Keratinocyte (primary cell): ENCODE measurements at regions not wholly inside any gene's neighbourhood (a gene's known extent, or its start where the extent isn't known, plus 50 kb on each side); places are given as distances from the start of the nearest gene placed in this dataset.

Experiments
- DNase-seq: peaks from one replicate; pipeline ENCODE4 v3.0.0-alpha.2; 2011; ENCODE audit warnings: low read depth, missing footprints, low spot score
- FAIRE-seq: peaks from 2 replicates; lab custom pipeline; 2011; peaks lifted over from hg19 to GRCh38; lab: Jason Lieb, UNC
- H2AFZ ChIP-seq: 2 replicates; pipeline ENCODE4 v1.6.0; 2012; ENCODE audit warnings: low read length, control low read depth, inconsistent platforms; ENCODE audit not compliant: control insufficient read depth
- H3K27ac ChIP-seq: 2 replicates; pipeline ENCODE4 v1.5.1; 2011; ENCODE audit warnings: low read length; ENCODE audit not compliant: control insufficient read depth, insufficient read depth
- H3K27me3 ChIP-seq: 3 replicates; pipeline ENCODE4 v1.6.0; 2011; ENCODE audit warnings: low read length; ENCODE audit not compliant: control insufficient read depth, insufficient read depth; ENCODE audit errors: extremely low read depth
- H3K36me3 ChIP-seq, 2 experiments: 2 replicates in 1 of 2; 3 replicates in 1 of 2; pipeline ENCODE4 v1.5.1; 2011; ENCODE audit warnings: low read length in 2 of 2, mild to moderate bottlenecking in 1 of 2; ENCODE audit not compliant: control insufficient read depth in 2 of 2, insufficient read depth in 2 of 2; ENCODE audit errors: extremely low read depth in 1 of 2
- H3K4me1 ChIP-seq: 3 replicates; pipeline ENCODE4 v1.5.1; 2011; ENCODE audit warnings: low read length; ENCODE audit not compliant: control insufficient read depth, insufficient read depth; ENCODE audit errors: extremely low read depth
- H3K4me2 ChIP-seq: 3 replicates; pipeline ENCODE4 v1.6.0; 2011; ENCODE audit warnings: low read depth, low read length; ENCODE audit not compliant: control insufficient read depth, insufficient read depth; ENCODE audit errors: extremely low read depth
- H3K4me3 ChIP-seq, 3 experiments: fragments of 200-600 bp in 1 of 3; sonication (generic) in 1 of 3; 2 replicates in 2 of 3; 3 replicates in 1 of 3; pipeline ENCODE4 v1.5.1; 2011 to 2016; ENCODE audit warnings: low read length in 3 of 3, mild to moderate bottlenecking in 3 of 3, control low read depth in 2 of 3, inconsistent platforms in 1 of 3, low read depth in 1 of 3, mixed read lengths in 1 of 3, mixed run types in 1 of 3, moderate library complexity in 1 of 3; ENCODE audit not compliant: control insufficient read depth in 2 of 3, insufficient read depth in 2 of 3; ENCODE audit errors: extremely low read depth in 1 of 3
- H3K79me2 ChIP-seq: 2 replicates; pipeline ENCODE4 v1.6.0; 2012; ENCODE audit warnings: low read length; ENCODE audit not compliant: control insufficient read depth, insufficient read depth
- H3K9ac ChIP-seq: 3 replicates; pipeline ENCODE4 v1.6.0; 2011; ENCODE audit warnings: low read length; ENCODE audit not compliant: control insufficient read depth, insufficient read depth; ENCODE audit errors: extremely low read depth
- H3K9me1 ChIP-seq: 3 replicates; pipeline ENCODE4 v1.6.0; 2011; ENCODE audit warnings: low read length; ENCODE audit not compliant: control insufficient read depth, insufficient read depth; ENCODE audit errors: extremely low read depth
- H3K9me3 ChIP-seq: 2 replicates; pipeline ENCODE4 v1.5.1; 2012; ENCODE audit warnings: low read depth, low read length; ENCODE audit not compliant: control insufficient read depth
- H4K20me1 ChIP-seq: 3 replicates; pipeline ENCODE4 v1.6.0; 2011; ENCODE audit warnings: low read length; ENCODE audit not compliant: control insufficient read depth, insufficient read depth; ENCODE audit errors: extremely low read depth
- CTCF ChIP-seq, 3 experiments: IDR thresholded peaks in 1 of 3; conservative IDR thresholded peaks in 1 of 3; optimal IDR thresholded peaks in 1 of 3; 2 replicates in 2 of 3; 3 replicates in 1 of 3; pipeline versions ENCODE3 to v1.5.1; 2011; ENCODE audit warnings: low read length in 3 of 3, mild to moderate bottlenecking in 3 of 3, moderate library complexity in 2 of 3, control low read depth in 1 of 3, inconsistent platforms in 1 of 3; ENCODE audit not compliant: insufficient read depth in 2 of 3; ENCODE audit errors: extremely low read depth in 1 of 3
- EZH2 ChIP-seq: IDR thresholded peaks from one replicate; pipeline ENCODE4 v1.6.1; 2012; ENCODE audit warnings: inconsistent platforms, mild to moderate bottlenecking, low read length, moderate library complexity
- dilution Hi-C: fragments of 300-500 bp; cut with MboI; formaldehyde crosslinking; loops from one replicate; pipeline ENCODE4 v1.7.0; 2020; ENCODE audit warnings: low sequenced_read_pairs; ENCODE audit not compliant: extremely low pct_ligation_motif_present

DNA sequence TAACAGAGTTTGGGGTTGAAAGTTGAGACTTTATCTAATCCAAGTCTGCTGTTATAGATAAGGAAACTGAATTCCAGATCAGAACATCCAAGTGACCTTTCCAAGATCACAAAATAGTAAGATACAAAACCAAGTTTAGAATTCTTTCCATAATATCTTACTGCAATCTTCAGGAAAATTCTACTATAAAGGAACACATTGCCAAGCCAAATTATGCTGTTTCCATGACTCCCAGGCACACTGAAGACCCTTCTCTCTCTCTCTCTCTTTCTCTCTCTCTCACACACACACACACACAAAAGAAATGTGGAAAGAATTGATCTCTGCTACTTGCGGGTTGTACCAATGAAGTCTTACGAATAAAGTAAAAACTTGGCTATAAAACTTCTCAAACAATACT lies 398.4 kb downstream of the METTL4 start:
- no peaks in the 10 kb centered on the region for H3K27me3 ChIP-seq
- H3K4me3 ChIP-seq: no peak overlapping the region
- DNase-seq (no peak), FAIRE-seq (no peak)
- H3K4me2 ChIP-seq: no peak overlapping the region
- no peak overlapping the region for H3K27ac ChIP-seq
- H3K4me1 ChIP-seq: no peaks in the 10 kb centered on the region
- H3K9me1 ChIP-seq: no peaks in the 10 kb centered on the region
- no peaks in the 10 kb centered on the region for H3K79me2 ChIP-seq
- no peak for TF ChIP-seq EZH2
- TF ChIP-seq CTCF (optimal IDR thresholded peaks at IDR 0.05 in 1 of 3, IDR thresholded peaks at IDR 0.05 in 1 of 3, conservative IDR thresholded peaks at IDR 0.05 in 1 of 3; ENCODE audit: extremely low read depth in 1 of 3, insufficient read depth in 2 of 3, low read length in 3 of 3): no peak
- H3K9ac ChIP-seq: no peak overlapping the region
- H3K36me3 ChIP-seq: no peaks in the 10 kb centered on the region
- no peaks in the 10 kb centered on the region for H4K20me1 ChIP-seq
- dilution Hi-C loops: no loop called here
- H3K9me3 ChIP-seq: no peaks in the 10 kb centered on the region
- no peak overlapping the region for H2AFZ ChIP-seq

- H3K27me3 ChIP-seq: no peaks in the 10 kb centered on the region
- no peaks in the 10 kb centered on the region for H3K9me3 ChIP-seq
- dilution Hi-C loops: no loop called here
- no peaks in the 10 kb centered on the region for H3K4me1 ChIP-seq
- FAIRE-seq (no peak), DNase-seq (no peak)
- H3K36me3 ChIP-seq: no peaks in the 10 kb centered on the region
- H3K4me2 ChIP-seq: no peak overlapping the region
- no peak overlapping the region for H3K27ac ChIP-seq
- H2AFZ ChIP-seq: no peak overlapping the region
- no peaks in the 10 kb centered on the region for H3K9me1 ChIP-seq
- no peak overlapping the region for H3K4me3 ChIP-seq
- H3K79me2 ChIP-seq: no peaks in the 10 kb centered on the region
- no peaks in the 10 kb centered on the region for H4K20me1 ChIP-seq
- no peak overlapping the region for H3K9ac ChIP-seq
- TF ChIP-seq CTCF (optimal IDR thresholded peaks at IDR 0.05 in 1 of 3, IDR thresholded peaks at IDR 0.05 in 1 of 3, conservative IDR thresholded peaks at IDR 0.05 in 1 of 3; ENCODE audit: extremely low read depth in 1 of 3, insufficient read depth in 2 of 3, low read length in 3 of 3) (no peak), EZH2 (no peak)
Measured at GRCh38 chr18:2173486-2173885, 397.8 kb downstream of the METTL4 start.
